ENCODE measurements at regions not wholly inside any gene's neighbourhood (a gene's known extent, or its start where the extent isn't known, plus 50 kb on each side); places are given as distances from the start of the nearest gene placed in this dataset.

GRCh38 chr9:85289142-85289541 lies 452.6 kb downstream of the AGTPBP1 start:
- no peak for FAIRE-seq
- TF ChIP-seq POLR2A (IDR thresholded peaks at IDR 0.05; ENCODE audit: low read depth, low read length): no peak
- no peak for DNase-seq (ENCODE audit: insufficient read length, low spot score)

GRCh38 chr9:85283421-85283820 lies 458.3 kb downstream of the AGTPBP1 start:
- TF ChIP-seq POLR2A (IDR thresholded peaks at IDR 0.05; ENCODE audit: low read depth, low read length): no peak
- no peak for FAIRE-seq
- no peak for DNase-seq (ENCODE audit: insufficient read length, low spot score)

GRCh38 chr9:85278769-85279168 lies 463.0 kb downstream of the AGTPBP1 start:
- TF ChIP-seq POLR2A (IDR thresholded peaks at IDR 0.05; ENCODE audit: low read depth, low read length): no peak
- DNase-seq (ENCODE audit: insufficient read length, low spot score) (no peak), FAIRE-seq (no peak)

GRCh38 chr9:85276741-85277140 lies 465.0 kb downstream of the AGTPBP1 start:
- DNase-seq (ENCODE audit: insufficient read length, low spot score): no peak
- no peak for FAIRE-seq
- no peak for TF ChIP-seq POLR2A (IDR thresholded peaks at IDR 0.05; ENCODE audit: low read depth, low read length)

GRCh38 chr9:85269811-85270210 lies 471.9 kb downstream of the AGTPBP1 start:
- FAIRE-seq (no peak), DNase-seq (ENCODE audit: insufficient read length, low spot score) (no peak)
- TF ChIP-seq POLR2A (IDR thresholded peaks at IDR 0.05; ENCODE audit: low read depth, low read length): no peak

- TF ChIP-seq POLR2A (IDR thresholded peaks at IDR 0.05; ENCODE audit: low read depth, low read length): no peak
- DNase-seq (ENCODE audit: insufficient read length, low spot score): no peak
- FAIRE-seq: no peak
Measured at GRCh38 chr9:85268131-85268530, 473.6 kb downstream of the AGTPBP1 start.

GRCh38 chr9:85264695-85265094 lies 477.1 kb downstream of the AGTPBP1 start:
- no peak for FAIRE-seq
- no peak for TF ChIP-seq POLR2A (IDR thresholded peaks at IDR 0.05; ENCODE audit: low read depth, low read length)

GRCh38 chr9:85263288-85263687 lies 478.5 kb downstream of the AGTPBP1 start:
- DNase-seq (ENCODE audit: insufficient read length, low spot score) (no peak), FAIRE-seq (no peak)
- no peak for TF ChIP-seq POLR2A (IDR thresholded peaks at IDR 0.05; ENCODE audit: low read depth, low read length)

More at GRCh38 chr9:85264695-85265094, 477.1 kb downstream of the AGTPBP1 start:
- DNase-seq (ENCODE audit: insufficient read length, low spot score): no peak

DNA sequence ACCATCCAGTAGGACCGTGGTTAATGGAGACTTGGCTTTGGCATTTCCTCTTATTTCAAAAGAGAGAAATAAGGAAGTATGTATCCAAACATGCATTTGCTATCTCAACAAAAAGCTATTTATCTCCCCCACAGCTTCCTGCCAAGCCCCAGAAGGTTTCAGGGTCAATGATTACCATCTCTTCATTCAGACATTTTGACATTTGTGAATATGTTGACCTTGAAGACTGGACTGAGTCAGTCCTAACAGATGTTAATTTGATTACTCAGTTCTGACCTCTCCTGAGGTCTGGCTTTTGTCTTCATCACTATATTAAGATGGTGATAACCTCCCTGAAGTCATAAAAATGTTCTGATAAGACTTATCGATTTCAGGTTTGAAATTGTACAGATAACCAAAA lies 479.4 kb downstream of the AGTPBP1 start:
- DNase-seq (ENCODE audit: insufficient read length, low spot score): no peak
- TF ChIP-seq POLR2A (IDR thresholded peaks at IDR 0.05; ENCODE audit: low read depth, low read length): no peak
- FAIRE-seq: no peak

DNA sequence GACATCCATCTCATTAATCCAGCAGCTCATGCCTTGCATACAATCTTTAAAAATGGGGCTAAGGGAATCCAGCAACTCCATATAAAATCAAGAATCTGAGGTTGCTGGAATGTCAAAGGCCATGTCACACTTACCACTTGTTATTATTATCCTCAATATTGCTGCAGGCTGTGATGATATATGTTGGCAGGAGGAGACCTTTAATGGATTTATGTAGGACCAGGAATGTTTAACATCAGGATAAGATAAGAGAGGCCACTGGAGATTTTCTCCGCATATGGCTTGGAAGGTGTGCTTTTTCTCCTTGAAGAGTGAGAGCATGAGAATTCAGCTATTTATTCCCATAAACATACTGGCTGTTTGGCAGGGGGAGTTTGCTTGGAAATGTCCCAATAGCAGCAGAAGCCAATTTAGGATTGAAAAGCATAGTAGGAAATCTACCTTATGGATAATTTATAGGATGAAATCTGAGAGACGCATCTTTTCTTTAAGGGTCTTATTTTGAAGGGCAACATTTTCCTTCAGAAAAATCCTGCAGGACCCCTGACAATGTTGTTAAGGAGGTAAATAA lies 481.4 kb downstream of the AGTPBP1 start:
- no peak for DNase-seq (ENCODE audit: insufficient read length, low spot score)
- no peak for TF ChIP-seq POLR2A (IDR thresholded peaks at IDR 0.05; ENCODE audit: low read depth, low read length)
- no peak for FAIRE-seq

GRCh38 chr9:85258823-85259370 lies 482.9 kb downstream of the AGTPBP1 start:
- peak; percentile 65 for DNase-seq (ENCODE audit: insufficient read length, low spot score)
- FAIRE-seq: peak; percentile 98
- no peak for TF ChIP-seq POLR2A (IDR thresholded peaks at IDR 0.05; ENCODE audit: low read depth, low read length)

GRCh38 chr9:85258236-85258635 lies 483.5 kb downstream of the AGTPBP1 start:
- TF ChIP-seq POLR2A (IDR thresholded peaks at IDR 0.05; ENCODE audit: low read depth, low read length): no peak
- DNase-seq (ENCODE audit: insufficient read length, low spot score) (no peak), FAIRE-seq (no peak)

DNA sequence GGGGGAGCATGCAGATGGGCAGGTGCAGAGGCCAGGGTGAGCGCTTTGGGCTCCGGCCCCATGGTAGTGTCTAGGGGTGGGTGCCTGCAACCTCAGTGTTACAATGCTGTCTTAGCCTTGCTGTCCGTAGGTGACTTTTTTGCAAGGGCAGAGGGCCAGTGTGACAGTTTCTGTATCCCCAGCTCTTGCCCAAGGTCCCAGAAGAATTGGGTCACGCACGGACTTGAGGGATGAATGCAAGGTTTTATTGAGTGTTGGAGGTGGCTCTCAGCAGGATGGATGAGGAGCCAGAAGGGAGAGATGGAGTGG lies 492.5 kb downstream of the AGTPBP1 start:
- FAIRE-seq: no peak
- TF ChIP-seq POLR2A (IDR thresholded peaks at IDR 0.05; ENCODE audit: low read depth, low read length): no peak

GRCh38 chr9:85248514-85249312 lies 493.0 kb downstream of the AGTPBP1 start:
- DNase-seq (ENCODE audit: insufficient read length, low spot score): no peak
- no peak for TF ChIP-seq POLR2A (IDR thresholded peaks at IDR 0.05; ENCODE audit: low read depth, low read length)
- FAIRE-seq: no peak

More for the DNA sequence above, 492.5 kb downstream of the AGTPBP1 start:
- no peak for DNase-seq (ENCODE audit: insufficient read length, low spot score)

DNA sequence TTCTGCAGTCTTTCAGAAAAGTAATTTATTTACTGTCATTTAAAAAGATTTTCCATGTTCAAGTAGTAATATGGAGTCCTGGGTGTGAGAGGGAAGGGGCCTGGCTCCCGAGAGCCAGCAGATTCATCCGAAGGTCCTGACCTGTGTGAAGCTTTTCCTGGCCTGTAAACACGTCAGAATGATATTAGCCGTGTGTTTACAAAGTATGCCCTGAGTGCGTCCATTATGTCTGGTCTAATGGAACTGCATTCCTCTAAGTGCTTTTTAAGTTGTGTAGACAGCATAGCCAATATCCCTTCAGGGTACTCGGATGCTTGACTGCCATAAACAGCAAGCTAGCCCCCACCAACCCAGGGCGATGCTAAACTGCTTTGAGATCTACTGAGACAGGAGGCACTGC lies 495.2 kb downstream of the AGTPBP1 start:
- no peak for TF ChIP-seq POLR2A (IDR thresholded peaks at IDR 0.05; ENCODE audit: low read depth, low read length)
- DNase-seq (ENCODE audit: insufficient read length, low spot score): no peak
- no peak for FAIRE-seq
